Coronary artery (tissue), 2 donors: ENCODE measurements at regions not wholly inside any gene's neighbourhood (a gene's known extent, or its start where the extent isn't known, plus 50 kb on each side); places are given as distances from the start of the nearest gene placed in this dataset.

Experiments
- DNase-seq: peaks from one replicate; pipeline ENCODE4 v3.0.0-alpha.2; 2017; ENCODE audit warnings: low spot score
- H3K27ac ChIP-seq, 2 donors: fragments of 200-600 bp; sonication (generic); one replicate each; pipeline ENCODE4 v1.5.1; 2016 to 2019
- H3K4me3 ChIP-seq: fragments of 200-600 bp; sonication (generic); 2 replicates; pipeline ENCODE4 v1.5.1; 2016; ENCODE audit warnings: mild to moderate bottlenecking, moderate library complexity
- CTCF ChIP-seq: fragments of 200-600 bp; sonication (generic); IDR thresholded peaks from one replicate; pipeline ENCODE4 v1.5.1; 2019; ENCODE audit warnings: antibody characterized with exemption

- DNase-seq = no peak
- no peak for TF ChIP-seq CTCF
- H3K27ac ChIP-seq = no peak overlapping the region
- no peak overlapping the region for H3K4me3 ChIP-seq
Measured at GRCh38 chr9:95607507-95607906, 90.7 kb upstream of the PTCH1 start.

GRCh38 chr9:95606489-95607350 lies 89.9 kb upstream of the PTCH1 start:
- no peak overlapping the region for H3K4me3 ChIP-seq
- no peak for DNase-seq
- H3K27ac ChIP-seq = no peak overlapping the region
- no peak for TF ChIP-seq CTCF

- TF ChIP-seq CTCF = no peak
- no peak overlapping the region for H3K27ac ChIP-seq
- no peak overlapping the region for H3K4me3 ChIP-seq
- no peak for DNase-seq
Measured at GRCh38 chr9:95605816-95606488, 89.2 kb upstream of the PTCH1 start.

GRCh38 chr9:95605101-95605500 lies 88.3 kb upstream of the PTCH1 start:
- Histone ChIP-seq H3K4me3 (no peak overlapping the region), H3K27ac (no peak overlapping the region)
- no peak for TF ChIP-seq CTCF
- DNase-seq = no peak

GRCh38 chr9:95598236-95598635 lies 81.5 kb upstream of the PTCH1 start:
- no peak for TF ChIP-seq CTCF
- Histone ChIP-seq H3K27ac (no peak overlapping the region), H3K4me3 (no peak overlapping the region)
- DNase-seq = no peak

GRCh38 chr9:95595721-95596295 lies 79.0 kb upstream of the PTCH1 start:
- TF ChIP-seq CTCF = no peak

More at GRCh38 chr9:95595721-95596295, 79.0 kb upstream of the PTCH1 start:
- no peak overlapping the region for H3K4me3 ChIP-seq
- H3K27ac ChIP-seq = no peak overlapping the region
- DNase-seq = no peak
